ENCODE measurements at regions not wholly inside any gene's neighbourhood (a gene's known extent, or its start where the extent isn't known, plus 50 kb on each side); places are given as distances from the start of the nearest gene placed in this dataset.

DNA sequence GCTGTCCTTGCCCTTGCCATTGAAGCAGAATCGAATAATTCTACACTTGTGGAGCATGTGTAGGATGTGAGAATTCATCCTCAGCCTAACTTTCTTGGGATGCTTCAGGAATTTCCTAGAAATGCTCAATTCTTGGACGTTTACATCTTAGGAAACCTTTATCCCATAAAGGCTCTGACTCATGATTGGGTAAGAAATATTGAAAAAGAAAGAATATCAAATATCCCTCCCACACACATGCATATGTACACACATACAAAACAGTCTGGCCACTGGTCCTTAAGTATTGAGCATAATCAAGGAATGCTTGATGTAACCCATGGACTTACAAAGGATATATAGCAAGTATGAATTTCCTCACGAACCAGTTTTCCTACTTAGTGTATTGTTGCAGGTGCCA is 83.9 kb upstream of the IPO9 start:
- Mint-ChIP-seq H3K36me3 (peaks cover 0 to 4% of the 10 kb centered on the region in 2 donors), H3K4me1 (peaks cover 34% of the 10 kb centered on the region), H3K27me3 (ENCODE audit: low read depth in 3 of 3) (peaks cover 6 to 15% (median 10%) of the 10 kb centered on the region in 3 donors), H3K4me3 (no peak overlapping the region), H3K27ac (no peak overlapping the region), H3K9me3 (peaks cover 0 to 4% (median 0%) of the 10 kb centered on the region in 7 donors)
- H3K27ac ChIP-seq (ENCODE audit: low read depth in 1 of 2, low read length in 2 of 2): no peak overlapping the region
- WGBS (ENCODE audit: insufficient coverage): no CpG with 5 or more reads among the region's 3 CpGs
- H3K36me3 ChIP-seq (replicated peaks in 1 of 2; ENCODE audit: control insufficient read depth in 1 of 2, insufficient read depth in 2 of 2, low read length in 2 of 2): no peaks in the 10 kb centered on the region
- peaks cover 0 to 4% of the 10 kb centered on the region in 2 donors for H3K27me3 ChIP-seq (ENCODE audit: control insufficient read depth in 2 of 2, insufficient read depth in 2 of 2, low read length in 2 of 2)
- no peak overlapping the region for H3K4me3 ChIP-seq (replicated peaks in 1 of 3; ENCODE audit: low read depth in 2 of 3, low read length in 3 of 3)
- no peak overlapping the region for H3K9ac ChIP-seq (ENCODE audit: insufficient read depth, low read length, poor library complexity, severe bottlenecking)
- no peak for DNase-seq
- peaks cover 33% of the 10 kb centered on the region in 2 donors for H3K4me1 ChIP-seq (ENCODE audit: control insufficient read depth in 1 of 2, insufficient read depth in 2 of 2, low read length in 2 of 2)
- H3K79me2 ChIP-seq (ENCODE audit: insufficient read depth, low read length): no peaks in the 10 kb centered on the region
- no peaks in the 10 kb centered on the region for H3K9me3 ChIP-seq (replicated peaks in 1 of 2; ENCODE audit: control insufficient read depth in 1 of 2, insufficient read depth in 1 of 2, low read length in 2 of 2)
- intact Hi-C loops (cut with micrococcal nuclease): loop anchor here in 1 of 2 donors (5.0 kb wide), 1 partner anchor 33 kb away; no protein-coding TSS in a partner anchor
- H3K4me2 ChIP-seq (replicated peaks; ENCODE audit: extremely low read depth, low read length, poor library complexity, severe bottlenecking): no peak overlapping the region
- TF ChIP-seq, protein P1, sequence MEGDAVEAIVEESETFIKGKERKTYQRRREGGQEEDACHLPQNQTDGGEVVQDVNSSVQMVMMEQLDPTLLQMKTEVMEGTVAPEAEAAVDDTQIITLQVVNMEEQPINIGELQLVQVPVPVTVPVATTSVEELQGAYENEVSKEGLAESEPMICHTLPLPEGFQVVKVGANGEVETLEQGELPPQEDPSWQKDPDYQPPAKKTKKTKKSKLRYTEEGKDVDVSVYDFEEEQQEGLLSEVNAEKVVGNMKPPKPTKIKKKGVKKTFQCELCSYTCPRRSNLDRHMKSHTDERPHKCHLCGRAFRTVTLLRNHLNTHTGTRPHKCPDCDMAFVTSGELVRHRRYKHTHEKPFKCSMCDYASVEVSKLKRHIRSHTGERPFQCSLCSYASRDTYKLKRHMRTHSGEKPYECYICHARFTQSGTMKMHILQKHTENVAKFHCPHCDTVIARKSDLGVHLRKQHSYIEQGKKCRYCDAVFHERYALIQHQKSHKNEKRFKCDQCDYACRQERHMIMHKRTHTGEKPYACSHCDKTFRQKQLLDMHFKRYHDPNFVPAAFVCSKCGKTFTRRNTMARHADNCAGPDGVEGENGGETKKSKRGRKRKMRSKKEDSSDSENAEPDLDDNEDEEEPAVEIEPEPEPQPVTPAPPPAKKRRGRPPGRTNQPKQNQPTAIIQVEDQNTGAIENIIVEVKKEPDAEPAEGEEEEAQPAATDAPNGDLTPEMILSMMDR (IDR thresholded peaks at IDR 0.05): no peak
- no peaks in the 10 kb centered on the region for H4K20me1 ChIP-seq (ENCODE audit: insufficient read depth, low read length)
- H2AFZ ChIP-seq (ENCODE audit: insufficient read depth, low read depth, low read length, poor library complexity, severe bottlenecking): no peak overlapping the region

DNA sequence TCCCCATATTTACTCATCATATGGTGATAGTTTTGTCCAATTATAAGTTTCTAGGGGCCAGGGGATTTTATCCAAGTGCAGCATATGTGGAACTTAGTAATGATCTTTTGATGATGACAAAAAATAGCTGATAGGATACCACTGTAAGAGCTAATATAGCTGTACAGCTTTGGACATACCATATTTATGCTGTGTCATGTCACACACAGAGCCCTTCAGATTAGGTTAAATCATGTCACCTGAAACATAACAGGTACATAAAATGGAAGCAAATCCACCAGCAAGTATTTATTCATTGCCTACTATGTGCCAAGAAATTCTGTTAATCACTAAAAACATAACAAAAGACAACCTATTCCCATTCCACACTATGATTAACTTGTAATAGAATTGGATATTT is 82.8 kb upstream of the IPO9 start:
- Histone ChIP-seq H3K4me1 (ENCODE audit: control insufficient read depth in 1 of 2, insufficient read depth in 2 of 2, low read length in 2 of 2) (peaks cover 30 to 33% of the 10 kb centered on the region in 2 donors), H3K4me2 (replicated peaks; ENCODE audit: extremely low read depth, low read length, poor library complexity, severe bottlenecking) (no peak overlapping the region), H3K4me3 (replicated peaks in 1 of 3; ENCODE audit: low read depth in 2 of 3, low read length in 3 of 3) (no peak overlapping the region), H3K9me3 (replicated peaks in 1 of 2; ENCODE audit: control insufficient read depth in 1 of 2, insufficient read depth in 1 of 2, low read length in 2 of 2) (no peaks in the 10 kb centered on the region), H3K79me2 (ENCODE audit: insufficient read depth, low read length) (no peaks in the 10 kb centered on the region), H3K27me3 (ENCODE audit: control insufficient read depth in 2 of 2, insufficient read depth in 2 of 2, low read length in 2 of 2) (no peaks in the 10 kb centered on the region), H3K27ac (ENCODE audit: low read depth in 1 of 2, low read length in 2 of 2) (no peak overlapping the region), H2AFZ (ENCODE audit: insufficient read depth, low read depth, low read length, poor library complexity, severe bottlenecking) (no peak overlapping the region), H3K36me3 (replicated peaks in 1 of 2; ENCODE audit: control insufficient read depth in 1 of 2, insufficient read depth in 2 of 2, low read length in 2 of 2) (no peaks in the 10 kb centered on the region), H4K20me1 (ENCODE audit: insufficient read depth, low read length) (no peaks in the 10 kb centered on the region), H3K9ac (ENCODE audit: insufficient read depth, low read length, poor library complexity, severe bottlenecking) (no peak overlapping the region)
- peaks cover 0 to 4% of the 10 kb centered on the region in 2 donors for H3K36me3 Mint-ChIP-seq
- H3K27ac Mint-ChIP-seq: no peak overlapping the region
- DNase-seq: no peak
- peaks cover 5 to 9% (median 5%) of the 10 kb centered on the region in 3 donors for H3K27me3 Mint-ChIP-seq (ENCODE audit: low read depth in 3 of 3)
- H3K4me3 Mint-ChIP-seq: no peak overlapping the region
- intact Hi-C loops (cut with micrococcal nuclease): loop anchor here in 1 of 2 donors (5.0 kb wide), 1 partner anchor 34 kb away; no protein-coding TSS in a partner anchor
- TF ChIP-seq, protein P1 (IDR thresholded peaks at IDR 0.05): no peak
- peaks cover 0 to 4% (median 0%) of the 10 kb centered on the region in 7 donors for H3K9me3 Mint-ChIP-seq
- peaks cover 32% of the 10 kb centered on the region for H3K4me1 Mint-ChIP-seq

Measured in CD14-positive monocyte (primary cell).